ENCODE measurements at regions not wholly inside any gene's neighbourhood (a gene's known extent, or its start where the extent isn't known, plus 50 kb on each side); places are given as distances from the start of the nearest gene placed in this dataset.

DNA sequence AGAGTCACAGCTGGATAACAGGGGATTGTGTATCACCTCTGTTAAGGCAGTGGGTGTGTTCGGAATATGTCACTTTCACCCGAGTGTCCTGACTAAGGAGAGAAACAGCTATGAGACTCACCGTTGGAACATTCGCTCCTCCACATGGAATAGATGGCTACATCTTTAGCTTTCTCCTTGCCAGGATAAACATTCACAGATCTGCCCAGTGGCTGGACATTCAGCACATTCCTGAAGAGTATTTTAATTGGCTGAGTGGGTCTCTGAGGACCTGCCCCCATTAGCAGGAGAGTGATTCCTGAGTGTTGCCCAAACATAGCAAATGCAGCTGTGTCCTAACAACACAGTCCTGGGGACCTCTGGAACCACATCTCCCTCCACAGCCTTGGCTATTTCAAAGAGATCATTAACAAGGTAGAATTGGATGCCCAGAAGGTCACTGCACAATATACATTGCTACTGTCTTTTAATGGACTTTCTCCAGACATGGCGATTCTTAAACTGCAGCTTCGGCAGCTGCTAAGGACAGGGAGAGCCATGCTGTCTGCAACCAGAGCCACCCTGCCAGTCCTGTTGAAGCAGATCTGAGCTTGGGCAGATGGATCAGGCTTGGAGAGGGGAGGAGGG is 435.0 kb upstream of the CADM1 start:
- peak; percentile 85 for DNase-seq

DNA sequence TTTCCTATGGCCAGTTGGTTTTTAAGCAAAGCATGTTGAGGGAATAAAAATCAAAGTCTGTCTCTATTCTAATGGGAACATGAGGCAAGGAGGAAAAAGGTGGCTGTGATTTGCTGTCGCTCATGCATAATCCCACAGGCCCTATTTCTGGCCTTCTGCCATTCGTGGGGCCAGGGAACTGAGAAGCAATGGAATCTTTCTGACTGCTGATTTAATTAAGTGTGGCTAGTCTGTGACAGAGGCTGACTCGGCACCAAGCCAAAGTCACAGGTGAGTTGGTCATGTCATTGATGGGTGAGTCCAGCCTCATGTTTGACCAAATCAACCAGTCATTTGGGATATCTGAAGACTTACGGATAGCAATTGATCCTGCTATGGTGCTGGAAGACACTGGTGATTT is 429.3 kb upstream of the CADM1 start:
- DNase-seq: no peak

DNA sequence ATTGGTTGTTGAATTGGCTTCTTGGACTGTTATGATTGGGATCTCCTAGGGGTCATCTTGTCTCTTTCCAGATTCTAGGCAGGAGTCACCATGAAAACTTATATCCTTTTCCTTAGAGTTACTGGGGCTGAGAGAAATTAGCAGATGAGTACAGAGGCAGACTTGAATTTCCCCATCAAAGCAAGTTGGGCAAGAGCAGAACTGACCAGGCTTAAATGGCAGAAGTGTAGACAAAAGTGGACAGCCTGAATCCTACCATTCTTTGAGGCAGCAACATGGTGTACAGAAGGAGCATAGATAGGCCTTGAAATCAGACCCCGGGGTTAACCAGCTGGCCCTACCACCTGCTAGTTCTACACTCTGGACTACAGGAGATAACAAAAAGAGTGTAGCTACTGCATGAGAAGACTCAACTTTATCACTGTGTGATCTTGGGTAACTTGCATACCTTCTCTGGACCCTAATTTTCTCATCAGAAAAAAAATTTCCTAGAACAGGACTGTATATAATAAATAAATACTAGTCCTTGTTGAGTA is 427.4 kb upstream of the CADM1 start:
- no peak for DNase-seq

DNA sequence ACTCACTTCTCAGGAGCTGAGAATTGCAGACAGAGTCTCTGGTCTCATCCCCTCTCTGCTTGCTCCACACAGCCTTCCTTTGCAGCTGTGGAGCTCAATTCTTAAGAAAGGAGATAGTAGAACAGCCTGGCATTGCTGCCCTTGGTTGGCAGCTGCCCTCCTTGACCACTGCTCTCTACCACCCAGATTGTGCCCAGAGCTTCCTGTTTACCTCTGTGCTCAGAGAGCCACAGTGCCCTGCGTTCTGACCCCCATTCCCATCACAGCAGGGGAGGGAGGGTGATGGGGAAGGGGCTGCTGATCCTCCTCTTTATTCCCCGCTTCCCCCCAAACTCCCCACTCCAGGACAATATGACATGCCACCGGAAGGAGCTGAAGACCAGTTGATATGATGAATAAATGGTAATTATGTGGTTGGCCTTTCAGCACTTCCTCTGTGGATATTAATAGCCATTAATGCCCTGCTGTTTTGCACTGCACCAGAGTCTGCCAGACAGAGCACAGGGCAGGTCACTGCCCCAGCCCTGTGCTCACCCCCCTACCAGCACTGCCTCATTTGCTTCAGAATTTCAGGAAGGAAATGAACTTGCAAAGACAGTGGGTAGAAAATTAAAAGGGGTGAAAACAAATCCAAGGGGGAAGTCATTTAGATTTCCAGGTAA is 426.8 kb upstream of the CADM1 start:
- DNase-seq: no peak

DNA sequence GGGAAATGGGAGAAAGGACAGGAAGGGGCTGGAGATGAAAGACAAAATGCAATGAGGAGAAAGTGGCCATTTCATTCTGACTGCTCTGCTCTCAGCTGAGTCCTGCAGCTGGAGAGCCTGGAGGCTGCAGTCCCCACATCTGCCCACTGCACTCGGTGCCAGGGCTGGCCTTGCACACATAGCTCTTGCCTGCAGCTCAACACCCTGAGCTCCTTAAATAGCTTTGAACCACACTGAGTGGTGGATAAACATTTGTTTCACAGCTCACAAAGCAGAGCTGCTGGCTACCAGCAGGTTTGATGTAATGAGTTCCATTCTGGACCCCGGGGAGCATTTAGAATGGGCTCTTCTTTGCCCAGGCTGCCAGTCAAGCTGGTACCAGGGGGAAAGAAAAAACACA is 426.1 kb upstream of the CADM1 start:
- peak; percentile 9 for DNase-seq

DNA sequence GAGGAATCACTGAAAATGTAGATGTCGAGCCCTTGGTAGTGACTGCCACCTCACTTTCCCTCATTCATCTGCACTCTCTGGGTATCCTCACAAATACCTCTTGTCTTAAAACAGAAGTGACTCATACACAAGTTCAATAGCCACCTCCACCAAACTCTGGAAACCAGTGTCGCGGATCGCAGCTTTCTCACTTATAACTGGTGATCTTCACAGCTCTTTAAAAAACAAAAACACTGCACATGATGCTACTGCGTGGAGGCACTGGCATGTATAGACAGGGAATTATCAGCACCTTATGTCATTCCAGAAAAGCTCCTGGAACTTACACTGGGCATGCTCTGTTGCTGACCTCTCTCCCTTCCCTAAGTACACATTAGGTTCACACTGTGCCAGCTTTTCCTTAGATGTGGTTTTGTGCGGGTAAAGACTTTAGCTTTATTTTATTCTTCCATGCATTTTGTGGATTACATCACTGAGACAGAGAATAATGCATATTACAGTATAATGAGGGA is 425.5 kb upstream of the CADM1 start:
- peak; percentile 69 for DNase-seq

DNA sequence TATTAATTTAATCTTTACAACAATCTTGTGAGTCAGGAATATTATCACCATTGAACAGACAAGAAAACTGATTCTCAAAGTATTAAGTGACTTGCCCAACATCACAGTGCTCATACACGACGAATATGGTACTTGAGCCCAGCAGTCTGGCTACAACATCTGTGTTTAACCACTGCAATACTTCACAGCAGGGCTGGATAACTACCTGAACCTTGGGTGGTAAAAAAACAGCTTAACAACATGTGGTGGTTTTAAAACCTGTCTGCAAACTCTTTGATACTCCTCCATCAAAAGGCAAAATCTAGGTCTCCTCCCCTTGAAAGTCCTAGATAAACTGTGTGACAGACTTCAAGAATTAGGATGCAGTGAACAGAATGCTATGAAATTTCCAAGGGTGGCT is 424.6 kb upstream of the CADM1 start:
- no peak for DNase-seq

DNA sequence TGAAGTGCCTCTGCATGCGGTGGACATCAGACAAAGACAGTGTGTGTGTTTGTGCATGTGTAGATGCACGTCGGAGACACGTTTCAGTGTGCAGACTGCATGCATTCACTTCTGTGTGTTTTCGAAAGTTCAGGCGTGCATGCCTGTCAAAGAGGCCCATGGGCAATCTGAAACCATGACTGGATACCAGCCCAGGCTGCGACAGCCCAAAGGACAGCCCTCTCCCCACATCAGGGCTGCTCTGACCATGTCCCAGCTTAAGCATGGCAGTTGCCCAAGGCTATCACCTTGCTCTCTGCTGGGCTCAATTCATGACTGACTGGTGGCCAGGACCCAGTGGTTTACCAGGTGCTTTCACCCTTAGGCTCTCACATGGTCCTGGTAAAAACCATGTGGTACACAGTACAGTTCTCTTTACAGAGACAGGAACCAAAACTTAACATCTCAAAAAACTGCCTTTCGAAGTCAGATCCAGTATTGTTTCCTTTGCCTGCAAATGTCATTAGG is 423.7 kb upstream of the CADM1 start:
- DNase-seq: no peak

DNA sequence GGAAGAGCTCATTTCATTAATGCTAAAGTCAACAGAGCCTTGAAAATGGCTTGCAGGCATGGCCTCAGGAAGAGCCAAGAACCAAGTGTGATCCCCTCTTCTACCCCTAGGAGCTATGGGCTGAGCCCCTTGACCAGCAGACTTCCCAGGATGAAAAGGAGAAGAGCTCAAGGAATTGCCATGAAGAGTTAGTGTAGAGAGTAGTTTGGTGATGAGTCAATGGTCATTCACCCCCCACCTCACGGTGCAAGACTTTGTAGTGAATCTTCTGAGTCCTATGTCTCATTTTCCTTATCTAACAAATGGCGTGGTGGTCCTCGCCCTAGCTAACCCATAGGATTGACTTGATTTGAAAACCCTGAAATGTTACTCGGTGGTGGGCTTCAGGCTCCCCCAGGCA is 422.4 kb upstream of the CADM1 start:
- DNase-seq: peak; percentile 10

DNA sequence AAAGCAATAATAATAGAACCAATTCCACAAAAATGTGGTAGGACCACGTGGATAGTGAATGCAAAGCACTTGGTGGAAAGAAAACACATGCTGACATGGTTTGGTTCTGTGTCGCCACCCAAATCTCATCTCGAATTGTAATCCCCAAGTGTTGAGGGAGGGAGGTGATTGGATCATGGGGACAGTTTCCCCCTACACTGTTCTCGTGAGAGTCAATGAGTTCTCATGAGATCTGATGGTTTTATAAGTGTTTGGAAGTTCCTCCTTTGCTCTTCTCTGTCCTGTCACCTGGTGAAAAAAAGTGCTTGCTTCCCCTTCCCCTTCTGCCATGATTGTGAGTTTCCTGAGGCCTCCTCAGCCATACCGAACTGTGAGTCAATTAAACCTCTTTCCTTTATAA is 421.9 kb upstream of the CADM1 start:
- no peak for DNase-seq

DNA sequence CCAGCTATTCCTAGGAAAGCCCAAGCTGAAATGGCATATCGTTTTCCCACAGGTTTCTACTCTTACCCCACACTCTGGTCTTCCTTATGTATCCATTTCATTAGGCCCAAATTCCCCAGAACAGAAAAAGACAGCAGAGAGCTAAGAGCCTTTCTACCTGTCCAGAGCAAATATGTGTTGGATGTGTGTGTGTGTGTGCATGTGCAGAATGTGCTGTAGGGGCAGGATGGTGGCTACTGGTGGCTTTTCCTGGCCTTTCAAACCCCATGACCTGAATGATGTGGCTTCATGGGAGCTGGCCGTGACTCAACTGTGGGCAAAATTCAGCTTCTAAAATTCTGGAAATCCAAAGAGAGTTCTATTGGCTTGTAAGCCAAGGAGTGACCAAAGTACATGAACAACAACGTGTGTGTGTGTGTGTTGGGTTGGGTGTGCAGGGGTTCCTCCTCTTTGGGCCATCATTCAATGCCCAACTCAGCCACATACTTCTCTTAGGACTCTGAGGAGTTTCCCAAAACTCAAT is 421.4 kb upstream of the CADM1 start:
- no peak for DNase-seq

DNA sequence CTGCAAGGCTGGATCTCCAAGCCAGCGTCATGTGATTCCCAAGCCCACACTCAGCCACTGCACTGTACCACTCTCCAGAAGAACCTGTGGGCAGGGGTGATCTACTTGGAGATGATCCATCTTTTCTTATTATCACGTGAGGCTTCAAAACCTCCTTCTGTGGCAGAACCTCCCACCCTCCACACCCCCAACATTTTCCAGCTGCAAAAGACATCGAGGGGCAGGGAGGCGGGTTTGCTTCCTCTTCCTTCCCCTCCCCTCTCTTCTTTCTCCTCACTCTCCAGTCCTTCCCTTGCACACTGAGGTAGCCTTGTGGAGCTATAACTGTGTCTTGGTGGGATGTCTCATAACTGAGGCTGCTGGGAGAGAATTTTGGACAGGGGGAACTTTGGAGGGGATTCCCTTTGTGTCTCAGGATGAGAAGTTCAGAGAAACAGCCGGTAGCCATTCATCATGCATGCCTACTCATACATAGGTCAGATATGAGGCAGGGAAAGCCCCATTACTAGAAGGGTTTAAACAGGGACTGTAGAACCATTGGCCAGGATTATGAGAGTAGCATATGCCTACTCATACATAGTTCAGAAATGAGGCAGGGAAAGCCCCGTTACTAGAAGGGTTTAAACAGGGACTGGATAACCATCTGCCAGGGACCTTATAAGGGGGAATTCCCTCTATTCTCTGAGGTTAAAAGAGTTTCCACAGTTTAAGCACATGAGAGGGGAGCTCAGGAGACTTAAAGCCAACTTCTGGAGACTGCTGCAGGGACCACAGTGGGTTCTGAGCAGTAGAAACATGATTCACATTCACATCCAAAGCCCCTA is 420.7 kb upstream of the CADM1 start:
- peak; percentile 49 for DNase-seq

DNA sequence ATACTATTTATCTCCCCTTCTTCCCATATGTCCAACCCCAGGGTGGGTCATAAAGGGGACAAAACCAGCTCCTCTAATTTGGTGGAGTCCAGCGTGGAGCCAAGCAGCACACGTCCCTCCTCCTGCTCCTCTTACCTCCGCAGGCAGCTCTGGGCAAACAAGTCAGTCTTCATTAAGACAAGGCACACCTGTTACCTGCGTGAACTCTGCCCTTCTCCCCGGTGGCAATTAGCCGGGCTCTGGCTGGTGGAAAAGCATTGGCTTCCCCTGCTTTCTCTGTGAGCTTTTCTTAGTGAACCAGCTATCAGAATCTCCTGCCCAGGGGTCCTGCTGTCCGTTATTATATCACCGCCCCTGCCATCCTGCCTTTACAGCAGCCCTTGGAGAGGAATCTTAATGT is 418.7 kb upstream of the CADM1 start:
- no peak for DNase-seq

DNA sequence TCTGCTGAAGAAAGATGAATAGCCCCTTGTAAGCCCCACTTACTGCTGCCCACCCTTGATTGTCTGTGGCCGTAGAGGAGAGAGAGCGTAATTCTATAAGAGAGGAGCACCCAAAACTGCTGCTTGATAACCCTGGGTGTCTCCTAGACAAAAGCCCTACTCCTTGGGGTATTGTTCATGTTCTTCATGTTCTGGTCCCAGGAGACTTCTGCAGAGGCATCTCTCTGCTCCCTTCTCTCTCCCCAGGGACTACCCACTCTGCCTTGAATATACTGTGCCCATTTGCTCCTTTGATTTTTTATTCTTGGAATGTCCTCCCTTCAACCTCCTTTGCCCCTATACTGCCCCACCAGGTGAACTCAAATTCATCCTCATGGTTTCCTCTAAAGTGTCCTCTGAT is 417.8 kb upstream of the CADM1 start:
- DNase-seq: no peak

DNA sequence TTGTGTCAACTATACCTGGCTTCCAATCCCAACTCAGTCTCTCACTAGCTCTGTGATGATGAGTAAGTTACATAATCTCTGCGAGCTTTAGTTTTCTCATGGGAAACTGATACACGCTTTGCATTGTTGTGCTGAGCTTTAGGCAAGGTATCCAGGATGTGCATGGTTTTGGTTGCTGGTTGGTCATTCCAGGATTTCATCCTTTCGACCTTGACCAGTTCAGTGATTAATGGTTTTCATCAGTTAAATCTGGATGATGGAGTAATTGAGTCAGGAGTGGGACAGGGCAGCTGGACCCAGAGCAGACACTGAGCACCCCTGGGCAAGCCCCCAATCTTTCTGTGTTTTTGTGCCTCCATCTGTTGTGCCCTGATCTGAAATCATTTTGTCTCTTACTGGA is 417.3 kb upstream of the CADM1 start:
- no peak for DNase-seq

DNA sequence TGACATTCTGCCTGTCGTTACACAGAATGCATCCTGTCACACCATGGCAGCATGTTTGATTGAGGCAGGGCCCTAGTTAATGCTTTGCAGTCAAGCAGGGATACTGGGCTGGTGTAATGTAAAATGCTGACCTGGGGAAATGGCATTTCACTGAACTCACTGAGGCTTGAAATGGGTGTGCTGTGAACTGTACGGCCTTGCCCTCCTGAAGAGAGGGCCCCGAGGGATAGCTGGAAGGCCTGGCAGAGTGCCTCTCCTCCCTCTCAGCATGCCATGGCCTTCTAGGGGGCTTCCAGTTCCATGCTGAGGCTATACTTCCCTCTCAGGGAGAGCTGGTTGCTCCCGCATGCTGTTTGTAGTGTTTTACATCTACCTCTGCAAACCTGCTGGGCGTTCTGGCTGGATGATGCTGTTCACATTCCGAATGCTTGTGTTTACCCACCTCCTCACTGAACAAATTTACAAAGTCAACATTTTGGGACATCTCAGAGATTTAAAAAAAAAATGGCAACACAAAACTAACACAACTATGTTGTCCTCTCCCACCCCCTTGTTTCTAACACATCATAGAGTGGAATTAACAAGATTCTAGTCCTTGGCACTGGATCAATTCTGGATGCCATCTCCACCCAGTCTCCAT is 416.7 kb upstream of the CADM1 start:
- peak; percentile 77 for DNase-seq

DNA sequence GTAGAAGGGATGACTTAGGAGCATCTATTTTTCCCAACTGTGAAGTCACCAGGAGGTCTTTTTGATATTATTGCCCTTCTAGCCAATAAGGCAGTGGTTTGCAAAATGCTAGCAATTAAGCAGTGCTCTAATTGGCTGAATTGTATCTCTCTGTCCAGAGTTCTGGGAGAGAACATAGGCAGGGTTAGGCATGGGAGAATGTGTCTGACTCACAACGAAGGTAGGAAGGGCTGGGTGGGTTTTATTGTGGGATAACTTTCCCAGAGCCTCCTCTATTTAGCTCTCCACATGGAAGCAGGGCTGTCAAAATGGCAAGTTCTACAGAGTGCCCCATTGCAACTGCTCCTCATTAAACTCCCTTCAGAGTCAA is 415.9 kb upstream of the CADM1 start:
- peak; percentile 87 for DNase-seq

DNA sequence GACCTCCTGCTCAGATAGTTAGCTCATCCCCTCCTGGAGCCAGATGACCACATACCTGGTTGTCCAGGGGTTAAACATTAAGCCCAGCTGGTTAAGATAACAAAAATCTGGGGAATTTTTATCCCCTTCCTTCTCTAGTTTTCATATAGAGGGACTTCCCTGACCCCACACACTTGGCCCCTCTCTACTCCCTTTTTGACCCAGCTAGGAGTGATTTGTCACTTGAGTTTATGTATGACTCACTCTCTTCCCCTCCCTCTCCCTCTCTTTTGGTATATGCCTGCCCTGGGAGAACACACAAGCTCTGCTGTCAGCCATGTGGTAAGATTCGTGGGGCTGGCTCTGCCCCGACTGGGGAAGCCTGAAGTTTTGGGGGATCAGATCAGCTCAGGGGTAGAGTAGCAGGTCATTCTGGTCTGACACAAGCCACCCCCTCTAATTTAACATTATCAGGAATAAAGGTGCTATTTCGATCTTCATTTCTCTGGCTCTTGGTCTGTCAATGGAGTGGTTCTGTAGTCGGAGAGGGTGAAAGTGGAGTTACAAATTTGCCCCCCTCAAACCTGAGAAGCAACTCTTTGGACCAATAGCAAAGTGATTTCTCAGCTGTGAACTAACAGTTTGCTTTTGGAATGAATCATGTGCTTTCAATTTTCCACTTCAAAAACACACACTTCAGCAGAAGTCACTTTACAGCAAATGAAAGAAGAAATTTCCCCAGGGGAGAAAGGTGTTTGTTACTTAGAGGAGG is 415.3 kb upstream of the CADM1 start:
- DNase-seq: peak; percentile 98

DNA sequence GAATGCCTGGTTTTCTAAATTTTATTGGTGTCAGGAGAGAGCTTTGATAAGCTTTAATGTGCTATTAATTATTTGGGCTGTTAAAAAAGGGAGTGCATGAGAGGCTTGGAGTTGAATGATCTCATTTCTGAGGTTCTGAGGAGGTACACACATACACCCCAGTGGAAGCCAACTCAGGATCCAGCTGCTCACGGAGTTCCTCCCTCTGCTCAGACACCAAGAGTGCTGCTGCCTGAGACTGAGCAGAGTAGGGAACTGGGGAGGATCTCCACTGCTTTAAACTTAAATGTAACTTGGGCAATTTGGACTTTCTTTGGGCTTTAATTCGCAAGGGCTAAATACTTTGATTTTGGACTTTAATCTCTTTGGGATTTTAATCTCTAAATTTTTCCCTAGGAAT is 414.4 kb upstream of the CADM1 start:
- peak; percentile 48 for DNase-seq

DNA sequence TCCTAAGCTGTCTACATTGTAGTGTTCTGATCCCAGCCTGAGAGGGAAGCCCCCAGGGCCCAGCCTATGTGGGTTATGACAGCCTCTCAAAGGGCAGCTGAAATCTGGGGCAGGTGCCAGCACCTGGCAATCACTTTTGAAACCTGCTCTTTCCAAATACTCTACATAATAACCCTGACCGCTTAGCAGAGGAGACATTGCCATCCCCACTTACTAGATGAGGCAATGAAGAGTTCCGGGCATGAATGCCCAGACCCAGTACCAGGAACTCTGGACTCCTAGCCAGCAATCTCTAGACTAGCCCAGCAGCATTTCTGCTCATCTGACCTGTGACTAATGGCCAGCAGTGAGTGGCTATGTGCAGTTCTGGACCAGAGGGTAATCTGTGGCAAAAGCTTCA is 412.4 kb upstream of the CADM1 start:
- DNase-seq: peak; percentile 21

DNA sequence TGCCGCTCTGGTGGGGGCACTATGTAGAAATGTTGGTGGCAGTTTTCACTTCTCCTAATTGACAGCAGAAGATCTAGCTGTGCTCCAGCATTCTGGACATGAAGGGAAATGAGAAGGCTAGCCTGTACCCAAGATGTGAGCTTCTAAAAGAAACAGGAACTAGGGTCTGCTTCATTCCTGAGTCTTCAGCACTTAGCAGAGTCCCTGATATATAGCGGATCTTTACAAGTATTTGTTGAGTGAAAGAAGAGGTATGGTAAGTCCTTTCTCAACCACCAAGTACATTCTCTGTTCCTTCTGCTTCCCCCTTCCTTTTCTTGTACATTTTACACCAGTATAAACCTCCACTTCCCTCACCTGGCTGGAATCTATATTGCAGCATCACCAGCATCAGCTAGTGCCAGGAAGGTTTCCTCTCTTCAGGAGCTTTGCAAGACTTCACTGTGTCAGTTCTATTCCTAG is 408.3 kb upstream of the CADM1 start:
- peak; percentile 23 for DNase-seq
